Suprapubic skin (tissue), 3 donors: ENCODE measurements at regions not wholly inside any gene's neighbourhood (a gene's known extent, or its start where the extent isn't known, plus 50 kb on each side); places are given as distances from the start of the nearest gene placed in this dataset.

Experiments
- POLR2A ChIP-seq, 2 donors: fragments of 450-650 bp; IDR thresholded peaks; one replicate each; pipeline ENCODE4 v1.6.1; 2017; ENCODE audit warnings: antibody characterized with exemption in 2 of 2, mild to moderate bottlenecking in 2 of 2, moderate library complexity in 2 of 2
- TF ChIP-seq, protein P1 (sequence below), 2 donors: fragments of 200-600 bp in 1 of 2; fragments of 450-650 bp in 1 of 2; sonication (generic) in 1 of 2; IDR thresholded peaks; one replicate each; pipeline ENCODE4 v1.5.1; 2016 to 2019; ENCODE audit warnings: antibody characterized with exemption in 2 of 2, mild to moderate bottlenecking in 1 of 2, moderate library complexity in 1 of 2

DNA sequence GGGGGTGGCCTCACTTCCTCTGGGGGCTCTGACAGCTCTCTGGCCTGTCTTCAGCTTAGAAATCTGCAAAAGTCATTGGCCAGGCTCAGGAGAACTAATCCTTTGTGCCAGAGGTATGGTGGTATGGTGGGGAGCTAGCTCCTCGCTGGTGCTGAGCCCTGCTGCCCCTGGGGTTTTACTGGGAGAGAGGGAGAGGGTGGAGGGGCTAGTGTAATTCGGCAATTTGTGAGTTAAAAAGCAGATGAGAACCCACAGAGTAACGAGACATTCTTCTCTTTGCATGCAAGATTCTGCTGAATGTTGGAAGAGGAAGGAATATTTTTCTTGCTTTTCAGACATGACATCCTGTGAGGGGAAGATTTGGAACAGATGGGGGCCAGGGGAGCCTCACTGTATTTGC is 65.5 kb upstream of the SPRY4 start:
- TF ChIP-seq, protein P1, sequence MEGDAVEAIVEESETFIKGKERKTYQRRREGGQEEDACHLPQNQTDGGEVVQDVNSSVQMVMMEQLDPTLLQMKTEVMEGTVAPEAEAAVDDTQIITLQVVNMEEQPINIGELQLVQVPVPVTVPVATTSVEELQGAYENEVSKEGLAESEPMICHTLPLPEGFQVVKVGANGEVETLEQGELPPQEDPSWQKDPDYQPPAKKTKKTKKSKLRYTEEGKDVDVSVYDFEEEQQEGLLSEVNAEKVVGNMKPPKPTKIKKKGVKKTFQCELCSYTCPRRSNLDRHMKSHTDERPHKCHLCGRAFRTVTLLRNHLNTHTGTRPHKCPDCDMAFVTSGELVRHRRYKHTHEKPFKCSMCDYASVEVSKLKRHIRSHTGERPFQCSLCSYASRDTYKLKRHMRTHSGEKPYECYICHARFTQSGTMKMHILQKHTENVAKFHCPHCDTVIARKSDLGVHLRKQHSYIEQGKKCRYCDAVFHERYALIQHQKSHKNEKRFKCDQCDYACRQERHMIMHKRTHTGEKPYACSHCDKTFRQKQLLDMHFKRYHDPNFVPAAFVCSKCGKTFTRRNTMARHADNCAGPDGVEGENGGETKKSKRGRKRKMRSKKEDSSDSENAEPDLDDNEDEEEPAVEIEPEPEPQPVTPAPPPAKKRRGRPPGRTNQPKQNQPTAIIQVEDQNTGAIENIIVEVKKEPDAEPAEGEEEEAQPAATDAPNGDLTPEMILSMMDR (IDR thresholded peaks at IDR 0.05), result no peak
- no peak for TF ChIP-seq POLR2A (IDR thresholded peaks at IDR 0.05)
